ENCODE measurements at regions not wholly inside any gene's neighbourhood (a gene's known extent, or its start where the extent isn't known, plus 50 kb on each side); places are given as distances from the start of the nearest gene placed in this dataset.

DNA sequence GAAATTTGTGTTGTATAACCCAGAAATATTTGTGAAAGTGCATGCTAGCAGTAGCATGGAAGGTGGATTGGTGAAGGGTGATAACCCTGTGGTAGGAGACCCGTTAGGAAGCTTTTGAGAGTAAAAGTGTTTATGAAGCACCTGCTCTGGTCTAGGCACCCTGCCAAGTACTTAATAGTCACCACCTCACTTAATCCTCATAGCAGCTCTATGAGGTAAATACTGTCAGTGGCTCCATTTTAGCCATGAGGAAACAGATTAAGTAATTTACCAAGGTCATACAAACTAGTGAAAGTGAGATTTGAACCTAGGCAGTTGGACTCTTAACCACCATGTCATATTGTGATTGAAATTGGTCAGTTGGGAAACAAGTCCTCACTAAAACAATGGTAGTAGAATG is 66.8 kb downstream of the TET3 start:
- Mint-ChIP-seq H3K4me1 (ENCODE audit: unreplicated experiment) (peaks cover 20% of the 10 kb centered on the region), H3K4me3 (ENCODE audit: unreplicated experiment) (no peak overlapping the region), H3K36me3 (ENCODE audit: low read depth, unreplicated experiment) (peaks cover 19% of the 10 kb centered on the region), H3K27me3 (ENCODE audit: unreplicated experiment) (peaks cover 12% of the 10 kb centered on the region), H3K27ac (ENCODE audit: unreplicated experiment) (peak overlapping the region; percentile 57), H3K9me3 (ENCODE audit: unreplicated experiment) (no peaks in the 10 kb centered on the region)
- TF ChIP-seq CTCF (IDR thresholded peaks at IDR 0.05; ENCODE audit: unreplicated experiment), result no peak
- no peak for DNase-seq (ENCODE audit: low spot score)

DNA sequence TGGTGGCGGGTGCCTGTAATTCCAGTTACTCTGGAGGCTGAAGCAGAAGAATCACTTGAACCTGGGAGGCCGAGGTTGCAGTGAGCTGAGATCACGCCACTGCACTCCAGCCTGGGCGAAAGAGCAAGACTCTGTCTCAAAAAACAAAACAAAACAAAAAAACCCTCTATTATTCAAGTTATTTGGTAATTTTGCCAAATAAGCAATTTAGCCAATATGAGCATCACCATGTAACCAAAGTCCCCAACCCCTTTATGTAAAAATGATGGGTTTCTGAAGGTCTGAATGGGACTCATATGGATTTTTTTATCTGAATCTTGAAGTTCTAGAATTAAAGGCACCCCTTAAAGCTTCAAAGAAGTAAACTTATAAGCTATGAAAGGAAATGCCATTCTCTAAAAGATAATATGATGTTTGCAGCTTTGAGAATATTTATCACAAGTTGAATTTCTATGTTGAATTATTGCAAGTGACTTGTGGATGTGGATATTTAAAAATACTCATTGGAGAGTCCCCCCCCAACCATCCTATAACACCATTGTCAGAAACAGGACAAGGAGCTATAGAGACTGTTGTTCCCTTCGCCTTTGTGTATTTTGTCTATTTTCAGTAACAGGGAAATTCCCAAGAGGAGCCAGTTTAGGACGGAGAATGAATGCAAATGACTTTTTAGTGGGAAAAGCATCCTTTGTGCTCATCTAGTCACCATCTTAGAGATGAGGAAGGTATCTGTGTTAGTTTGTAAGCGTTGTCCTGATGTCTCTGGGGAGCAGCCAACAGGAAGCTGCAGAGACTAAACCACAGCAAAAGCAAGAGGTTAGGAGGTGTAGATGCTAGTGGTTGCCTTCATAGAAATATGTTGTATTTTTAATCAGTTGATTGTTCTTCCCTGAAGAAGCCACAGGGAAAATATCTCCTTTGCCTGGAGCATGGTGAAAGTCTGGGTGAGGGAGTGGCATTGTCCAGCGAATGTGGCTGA is 68.3 kb downstream of the TET3 start:
- peak overlapping the region; percentile 26 for H3K27ac Mint-ChIP-seq (ENCODE audit: unreplicated experiment)
- H3K4me3 Mint-ChIP-seq (ENCODE audit: unreplicated experiment), result peak overlapping the region; percentile 6
- H3K9me3 Mint-ChIP-seq (ENCODE audit: unreplicated experiment), result no peaks in the 10 kb centered on the region
- peaks cover 12% of the 10 kb centered on the region for H3K27me3 Mint-ChIP-seq (ENCODE audit: unreplicated experiment)
- DNase-seq (ENCODE audit: low spot score), result no peak
- TF ChIP-seq CTCF (IDR thresholded peaks at IDR 0.05; ENCODE audit: unreplicated experiment), result no peak
- peaks cover 20% of the 10 kb centered on the region for H3K4me1 Mint-ChIP-seq (ENCODE audit: unreplicated experiment)
- H3K36me3 Mint-ChIP-seq (ENCODE audit: low read depth, unreplicated experiment), result peaks cover 14% of the 10 kb centered on the region

DNA sequence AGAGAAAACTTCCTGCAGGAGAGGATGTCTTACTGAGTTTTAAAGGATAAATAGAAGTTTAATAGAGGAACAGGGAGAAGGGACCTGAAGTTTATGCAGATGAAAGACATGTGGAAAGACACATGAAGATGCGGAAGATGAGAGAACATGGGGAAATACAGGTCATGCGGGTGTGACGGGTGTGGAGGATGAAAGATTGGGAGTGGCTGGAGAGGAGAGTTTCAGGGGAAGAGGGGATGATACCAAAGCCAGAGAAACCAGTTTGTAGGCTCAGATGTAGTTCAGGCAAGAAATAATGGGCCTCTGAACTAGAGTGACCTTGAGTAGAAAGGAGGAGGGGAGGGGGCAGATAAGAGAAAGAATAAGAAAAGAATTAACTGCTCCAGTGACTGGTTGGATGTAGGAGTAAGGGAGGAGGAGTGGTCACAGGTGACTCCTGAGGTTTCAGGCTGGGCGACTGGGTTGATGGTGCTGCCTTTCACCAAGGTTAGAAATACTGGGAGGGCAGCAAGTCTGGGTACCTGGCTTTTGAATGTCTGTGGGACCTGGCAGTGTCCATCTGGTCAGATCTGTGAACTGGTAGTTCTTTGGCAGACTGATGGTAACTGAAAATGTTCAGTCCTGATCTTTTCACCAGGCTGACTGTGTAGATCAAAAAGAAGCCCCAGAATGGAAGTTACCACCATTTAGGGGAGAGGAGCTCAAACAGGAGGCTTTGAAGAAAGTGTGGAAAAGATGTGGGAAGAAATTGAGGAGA is 69.4 kb downstream of the TET3 start:
- TF ChIP-seq CTCF (IDR thresholded peaks at IDR 0.05; ENCODE audit: unreplicated experiment), result no peak
- no peak overlapping the region for H3K27ac Mint-ChIP-seq (ENCODE audit: unreplicated experiment)
- DNase-seq (ENCODE audit: low spot score), result no peak
- H3K36me3 Mint-ChIP-seq (ENCODE audit: low read depth, unreplicated experiment), result peaks cover 7% of the 10 kb centered on the region
- peaks cover 8% of the 10 kb centered on the region for H3K27me3 Mint-ChIP-seq (ENCODE audit: unreplicated experiment)
- peaks cover 12% of the 10 kb centered on the region for H3K4me1 Mint-ChIP-seq (ENCODE audit: unreplicated experiment)
- no peak overlapping the region for H3K4me3 Mint-ChIP-seq (ENCODE audit: unreplicated experiment)
- H3K9me3 Mint-ChIP-seq (ENCODE audit: unreplicated experiment), result no peaks in the 10 kb centered on the region

DNA sequence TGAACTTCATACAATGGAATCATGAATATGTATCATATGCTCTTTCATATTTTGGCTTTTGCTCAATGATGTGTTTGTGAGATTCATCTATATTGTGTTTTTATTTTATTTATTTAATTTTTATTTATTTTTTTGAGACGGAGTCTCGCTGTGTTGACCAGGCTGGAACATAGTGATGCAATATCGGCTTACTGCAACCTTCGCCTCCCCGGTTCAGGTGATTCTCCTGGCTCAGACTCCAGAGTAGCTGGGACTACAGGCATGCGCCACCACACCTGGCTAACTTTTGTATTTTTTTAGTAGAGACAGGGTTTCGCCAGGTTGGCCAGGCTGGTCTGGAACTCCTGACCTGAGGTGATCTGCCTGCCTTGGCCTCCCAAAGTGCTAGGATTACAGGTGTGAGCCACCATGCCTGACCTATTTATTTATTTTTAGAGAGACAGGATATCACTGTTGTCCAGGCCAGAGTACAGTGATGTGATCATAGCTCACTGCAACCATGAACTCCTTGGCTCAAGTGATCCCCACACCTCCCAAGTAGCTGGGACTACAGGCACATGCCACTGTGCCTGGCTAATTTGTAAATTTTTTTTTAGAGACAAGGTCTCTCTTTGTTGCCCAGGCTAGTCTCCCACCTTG is 74.5 kb downstream of the TET3 start:
- no peak for TF ChIP-seq CTCF (IDR thresholded peaks at IDR 0.05; ENCODE audit: unreplicated experiment)
- DNase-seq (ENCODE audit: low spot score), result no peak
- Mint-ChIP-seq H3K9me3 (ENCODE audit: unreplicated experiment) (no peaks in the 10 kb centered on the region), H3K4me3 (ENCODE audit: unreplicated experiment) (no peak overlapping the region), H3K27ac (ENCODE audit: unreplicated experiment) (no peak overlapping the region), H3K4me1 (ENCODE audit: unreplicated experiment) (no peaks in the 10 kb centered on the region), H3K36me3 (ENCODE audit: low read depth, unreplicated experiment) (peaks cover 18% of the 10 kb centered on the region), H3K27me3 (ENCODE audit: unreplicated experiment) (peaks cover 1% of the 10 kb centered on the region)
